ENCODE measurements at regions not wholly inside any gene's neighbourhood (a gene's known extent, or its start where the extent isn't known, plus 50 kb on each side); places are given as distances from the start of the nearest gene placed in this dataset.

- Mint-ChIP-seq H3K27me3 (peaks cover 2% of the 10 kb centered on the region), H3K4me1 (no peaks in the 10 kb centered on the region), H3K36me3 (ENCODE audit: low read depth) (no peaks in the 10 kb centered on the region), H3K4me3 (no peak overlapping the region), H3K27ac (no peak overlapping the region), H3K9me3 (no peaks in the 10 kb centered on the region)
- POLR2A ChIA-PET: no interaction called here
- CTCF ChIA-PET: no interaction called here
- DNase-seq (no peak), ATAC-seq (ENCODE audit: low read depth) (no peak)
- intact Hi-C loops (cut with micrococcal nuclease): no loop called here
- no peak for TF ChIP-seq CTCF (IDR thresholded peaks at IDR 0.05)
Measured at GRCh38 chr11:130631119-130631518, 182.7 kb downstream of the ADAMTS15 start.

- H3K9me3 Mint-ChIP-seq: no peaks in the 10 kb centered on the region
- POLR2A ChIA-PET: no interaction called here
- intact Hi-C loops (cut with micrococcal nuclease): no loop called here
- H3K27me3 Mint-ChIP-seq: peaks cover 2% of the 10 kb centered on the region
- no peak for ATAC-seq (ENCODE audit: low read depth)
- no peak for TF ChIP-seq CTCF (IDR thresholded peaks at IDR 0.05)
- no peaks in the 10 kb centered on the region for H3K4me1 Mint-ChIP-seq
- CTCF ChIA-PET: no interaction called here
- no peaks in the 10 kb centered on the region for H3K36me3 Mint-ChIP-seq (ENCODE audit: low read depth)
- H3K4me3 Mint-ChIP-seq: no peak overlapping the region
- H3K27ac Mint-ChIP-seq: no peak overlapping the region
- DNase-seq: no peak
Measured at GRCh38 chr11:130633466-130633865, 185.0 kb downstream of the ADAMTS15 start.

GRCh38 chr11:130634186-130634585 lies 185.7 kb downstream of the ADAMTS15 start:
- Mint-ChIP-seq H3K4me3 (no peak overlapping the region), H3K4me1 (no peaks in the 10 kb centered on the region), H3K9me3 (no peaks in the 10 kb centered on the region), H3K27me3 (peaks cover 2% of the 10 kb centered on the region), H3K36me3 (ENCODE audit: low read depth) (no peaks in the 10 kb centered on the region), H3K27ac (no peak overlapping the region)
- intact Hi-C loops (cut with micrococcal nuclease): no loop called here
- no peak for TF ChIP-seq CTCF (IDR thresholded peaks at IDR 0.05)
- ChIA-PET POLR2A (no interaction called here), CTCF (no interaction called here)
- DNase-seq (no peak), ATAC-seq (ENCODE audit: low read depth) (no peak)

- CTCF ChIA-PET: no interaction called here
- POLR2A ChIA-PET: no interaction called here
- peaks cover 2% of the 10 kb centered on the region for H3K27me3 Mint-ChIP-seq
- H3K9me3 Mint-ChIP-seq: no peaks in the 10 kb centered on the region
- H3K27ac Mint-ChIP-seq: no peak overlapping the region
- DNase-seq (no peak), ATAC-seq (ENCODE audit: low read depth) (no peak)
- no peaks in the 10 kb centered on the region for H3K36me3 Mint-ChIP-seq (ENCODE audit: low read depth)
- intact Hi-C loops (cut with micrococcal nuclease): no loop called here
- H3K4me1 Mint-ChIP-seq: no peaks in the 10 kb centered on the region
- no peak for TF ChIP-seq CTCF (IDR thresholded peaks at IDR 0.05)
- H3K4me3 Mint-ChIP-seq: no peak overlapping the region
Measured at GRCh38 chr11:130634961-130635473, 186.6 kb downstream of the ADAMTS15 start.

GRCh38 chr11:130635937-130636630 lies 187.6 kb downstream of the ADAMTS15 start:
- DNase-seq (no peak), ATAC-seq (ENCODE audit: low read depth) (no peak)
- no peak for TF ChIP-seq CTCF (IDR thresholded peaks at IDR 0.05)
- POLR2A ChIA-PET: no interaction called here
- Mint-ChIP-seq H3K4me1 (no peaks in the 10 kb centered on the region), H3K36me3 (ENCODE audit: low read depth) (no peaks in the 10 kb centered on the region), H3K9me3 (no peaks in the 10 kb centered on the region), H3K4me3 (no peak overlapping the region), H3K27ac (no peak overlapping the region), H3K27me3 (peaks cover 2% of the 10 kb centered on the region)
- CTCF ChIA-PET: no interaction called here
- intact Hi-C loops (cut with micrococcal nuclease): no loop called here

All from activated B cell treated with CpG ODN at 0.5 μM for 24 hours (primary cell).